SK-N-SH (cell line): ENCODE measurements at regions not wholly inside any gene's neighbourhood (a gene's known extent, or its start where the extent isn't known, plus 50 kb on each side); places are given as distances from the start of the nearest gene placed in this dataset.

ENCODE experiments used
- EP300 ChIP-seq, 2 experiments: IDR thresholded peaks; 2 replicates each; pipeline versions ENCODE4 v1.4.0 to v1.6.1; 2012; ENCODE audit warnings: borderline replicate concordance in 1 of 2, low read depth in 1 of 2, low read length in 1 of 2
- RAD21 ChIP-seq: IDR thresholded peaks from 2 replicates; pipeline ENCODE4 v1.6.1; 2012; ENCODE audit warnings: mild to moderate bottlenecking, low read length
- TAF1 ChIP-seq: IDR thresholded peaks from 2 replicates; pipeline ENCODE4 v1.6.1; 2012; ENCODE audit warnings: low read depth, mild to moderate bottlenecking, low read length, moderate library complexity, borderline replicate concordance
- TCF12 ChIP-seq: IDR thresholded peaks from 2 replicates; pipeline ENCODE4 v1.4.0; 2012
- ZBTB33 ChIP-seq: IDR thresholded peaks from 2 replicates; pipeline ENCODE4 v1.4.0; 2012; ENCODE audit warnings: low read depth, borderline replicate concordance
- TF ChIP-seq, protein P1 (sequence below): fragments of 200-600 bp; sonication (generic); IDR thresholded peaks from 2 replicates; pipeline ENCODE4 v1.6.1; 2017; ENCODE audit warnings: antibody characterized with exemption, mild to moderate bottlenecking, moderate library complexity
- TF ChIP-seq, protein P2 (sequence below): IDR thresholded peaks from 2 replicates; pipeline ENCODE4 v1.6.1; 2012; ENCODE audit warnings: mild to moderate bottlenecking, low read depth, low read length, moderate library complexity
- TF ChIP-seq, protein P3 (sequence below): IDR thresholded peaks from 2 replicates; pipeline ENCODE4 v1.4.0; 2012; ENCODE audit warnings: low read depth

- TF ChIP-seq TCF12 (no peak), ZBTB33 (no peak), TAF1 (no peak), EP300 (IDR thresholded peaks at IDR 0.05; ENCODE audit: borderline replicate concordance in 1 of 2, low read depth in 1 of 2, low read length in 1 of 2) (no peak), RAD21 (no peak)
- TF ChIP-seq, protein P1, sequence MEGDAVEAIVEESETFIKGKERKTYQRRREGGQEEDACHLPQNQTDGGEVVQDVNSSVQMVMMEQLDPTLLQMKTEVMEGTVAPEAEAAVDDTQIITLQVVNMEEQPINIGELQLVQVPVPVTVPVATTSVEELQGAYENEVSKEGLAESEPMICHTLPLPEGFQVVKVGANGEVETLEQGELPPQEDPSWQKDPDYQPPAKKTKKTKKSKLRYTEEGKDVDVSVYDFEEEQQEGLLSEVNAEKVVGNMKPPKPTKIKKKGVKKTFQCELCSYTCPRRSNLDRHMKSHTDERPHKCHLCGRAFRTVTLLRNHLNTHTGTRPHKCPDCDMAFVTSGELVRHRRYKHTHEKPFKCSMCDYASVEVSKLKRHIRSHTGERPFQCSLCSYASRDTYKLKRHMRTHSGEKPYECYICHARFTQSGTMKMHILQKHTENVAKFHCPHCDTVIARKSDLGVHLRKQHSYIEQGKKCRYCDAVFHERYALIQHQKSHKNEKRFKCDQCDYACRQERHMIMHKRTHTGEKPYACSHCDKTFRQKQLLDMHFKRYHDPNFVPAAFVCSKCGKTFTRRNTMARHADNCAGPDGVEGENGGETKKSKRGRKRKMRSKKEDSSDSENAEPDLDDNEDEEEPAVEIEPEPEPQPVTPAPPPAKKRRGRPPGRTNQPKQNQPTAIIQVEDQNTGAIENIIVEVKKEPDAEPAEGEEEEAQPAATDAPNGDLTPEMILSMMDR, result no peak
- TF ChIP-seq, protein P2, sequence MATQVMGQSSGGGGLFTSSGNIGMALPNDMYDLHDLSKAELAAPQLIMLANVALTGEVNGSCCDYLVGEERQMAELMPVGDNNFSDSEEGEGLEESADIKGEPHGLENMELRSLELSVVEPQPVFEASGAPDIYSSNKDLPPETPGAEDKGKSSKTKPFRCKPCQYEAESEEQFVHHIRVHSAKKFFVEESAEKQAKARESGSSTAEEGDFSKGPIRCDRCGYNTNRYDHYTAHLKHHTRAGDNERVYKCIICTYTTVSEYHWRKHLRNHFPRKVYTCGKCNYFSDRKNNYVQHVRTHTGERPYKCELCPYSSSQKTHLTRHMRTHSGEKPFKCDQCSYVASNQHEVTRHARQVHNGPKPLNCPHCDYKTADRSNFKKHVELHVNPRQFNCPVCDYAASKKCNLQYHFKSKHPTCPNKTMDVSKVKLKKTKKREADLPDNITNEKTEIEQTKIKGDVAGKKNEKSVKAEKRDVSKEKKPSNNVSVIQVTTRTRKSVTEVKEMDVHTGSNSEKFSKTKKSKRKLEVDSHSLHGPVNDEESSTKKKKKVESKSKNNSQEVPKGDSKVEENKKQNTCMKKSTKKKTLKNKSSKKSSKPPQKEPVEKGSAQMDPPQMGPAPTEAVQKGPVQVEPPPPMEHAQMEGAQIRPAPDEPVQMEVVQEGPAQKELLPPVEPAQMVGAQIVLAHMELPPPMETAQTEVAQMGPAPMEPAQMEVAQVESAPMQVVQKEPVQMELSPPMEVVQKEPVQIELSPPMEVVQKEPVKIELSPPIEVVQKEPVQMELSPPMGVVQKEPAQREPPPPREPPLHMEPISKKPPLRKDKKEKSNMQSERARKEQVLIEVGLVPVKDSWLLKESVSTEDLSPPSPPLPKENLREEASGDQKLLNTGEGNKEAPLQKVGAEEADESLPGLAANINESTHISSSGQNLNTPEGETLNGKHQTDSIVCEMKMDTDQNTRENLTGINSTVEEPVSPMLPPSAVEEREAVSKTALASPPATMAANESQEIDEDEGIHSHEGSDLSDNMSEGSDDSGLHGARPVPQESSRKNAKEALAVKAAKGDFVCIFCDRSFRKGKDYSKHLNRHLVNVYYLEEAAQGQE, result no peak
- TF ChIP-seq, protein P3, sequence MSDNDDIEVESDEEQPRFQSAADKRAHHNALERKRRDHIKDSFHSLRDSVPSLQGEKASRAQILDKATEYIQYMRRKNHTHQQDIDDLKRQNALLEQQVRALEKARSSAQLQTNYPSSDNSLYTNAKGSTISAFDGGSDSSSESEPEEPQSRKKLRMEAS, result no peak
Measured at GRCh38 chr9:108603141-108603540, 252.6 kb downstream of the ACTL7B start.
